ENCODE measurements at regions not wholly inside any gene's neighbourhood (a gene's known extent, or its start where the extent isn't known, plus 50 kb on each side); places are given as distances from the start of the nearest gene placed in this dataset.
A peak's percentile ranks its signal among the peaks of the same experiment; 100 is the strongest.

DNA sequence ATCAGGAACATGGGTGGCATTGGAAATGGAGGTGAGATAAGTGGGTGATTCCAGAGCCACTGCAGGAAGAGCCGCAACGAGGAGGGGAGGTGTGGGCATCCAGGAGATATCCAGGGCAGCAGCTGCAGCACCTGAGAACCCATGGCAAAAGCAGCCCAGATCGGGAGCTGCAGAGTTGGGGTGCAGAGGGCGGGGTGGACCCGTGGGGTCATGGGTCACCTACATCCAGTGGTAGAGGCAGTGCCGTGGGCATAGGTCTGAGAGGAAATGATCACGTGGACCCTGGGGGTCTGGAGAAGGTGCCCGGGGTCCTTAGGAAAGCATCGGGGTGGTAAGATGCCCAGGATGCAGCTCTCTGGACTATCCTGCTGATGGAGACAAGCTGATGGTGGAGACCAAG is 530.0 kb downstream of the GLRX3 start:
- no peaks in the 10 kb centered on the region for H3K36me3 ChIP-seq
- H3K27ac ChIP-seq: no peak overlapping the region
- H3K4me1 ChIP-seq: no peaks in the 10 kb centered on the region
- no peaks in the 10 kb centered on the region for H3K27me3 ChIP-seq
- DNase-seq: no peak
- no peak for TF ChIP-seq POLR2A (IDR thresholded peaks at IDR 0.05)
- no peak for ATAC-seq (ENCODE audit: low FRiP score in 2 of 2)
- H3K4me3 ChIP-seq: no peak overlapping the region
- H3K9me3 ChIP-seq: no peaks in the 10 kb centered on the region
- 86 to 97% methylated on average over 9 of the region's 9 CpGs for WGBS, 2 donors

DNA sequence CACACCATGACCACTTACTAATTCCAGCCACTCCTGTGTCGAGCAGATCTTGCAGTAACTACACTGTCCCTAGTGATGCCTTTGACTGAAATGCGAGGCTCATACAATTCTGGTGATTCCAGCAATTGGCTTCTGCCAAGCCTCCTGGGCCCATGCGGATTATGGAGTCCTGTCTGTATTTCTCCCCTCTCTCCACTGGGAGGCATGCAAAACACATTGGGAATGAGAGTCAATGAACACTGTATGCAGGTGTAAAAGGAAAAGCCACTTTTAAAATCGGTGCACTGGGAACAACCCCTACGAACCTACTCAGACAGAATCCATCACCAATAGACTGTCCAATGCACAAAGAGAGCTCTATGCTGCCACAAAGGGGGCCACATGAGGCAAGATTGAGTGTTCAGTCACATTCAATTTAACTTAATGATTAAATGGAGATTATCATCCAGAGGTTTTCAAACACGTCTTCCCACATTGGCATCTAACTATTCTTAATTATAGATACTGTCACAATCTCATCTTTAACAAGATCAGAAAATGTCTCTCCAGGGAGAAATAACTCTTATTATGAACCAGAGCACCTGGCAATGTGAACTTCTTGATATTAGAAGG is 550.6 kb downstream of the GLRX3 start:
- Histone ChIP-seq H3K27me3 (no peaks in the 10 kb centered on the region), H3K36me3 (no peaks in the 10 kb centered on the region), H3K27ac (no peak overlapping the region), H3K4me1 (no peaks in the 10 kb centered on the region), H3K9me3 (peaks cover 0 to 13% (median 0%) of the 10 kb centered on the region in 4 donors), H3K4me3 (no peak overlapping the region)
- WGBS, 2 donors: 31 to 40% methylated on average over 6 of the region's 6 CpGs
- DNase-seq (no peak), ATAC-seq (ENCODE audit: low FRiP score in 2 of 2) (no peak)
- no peak for TF ChIP-seq EP300 (IDR thresholded peaks at IDR 0.05)
- TF ChIP-seq, protein P1, sequence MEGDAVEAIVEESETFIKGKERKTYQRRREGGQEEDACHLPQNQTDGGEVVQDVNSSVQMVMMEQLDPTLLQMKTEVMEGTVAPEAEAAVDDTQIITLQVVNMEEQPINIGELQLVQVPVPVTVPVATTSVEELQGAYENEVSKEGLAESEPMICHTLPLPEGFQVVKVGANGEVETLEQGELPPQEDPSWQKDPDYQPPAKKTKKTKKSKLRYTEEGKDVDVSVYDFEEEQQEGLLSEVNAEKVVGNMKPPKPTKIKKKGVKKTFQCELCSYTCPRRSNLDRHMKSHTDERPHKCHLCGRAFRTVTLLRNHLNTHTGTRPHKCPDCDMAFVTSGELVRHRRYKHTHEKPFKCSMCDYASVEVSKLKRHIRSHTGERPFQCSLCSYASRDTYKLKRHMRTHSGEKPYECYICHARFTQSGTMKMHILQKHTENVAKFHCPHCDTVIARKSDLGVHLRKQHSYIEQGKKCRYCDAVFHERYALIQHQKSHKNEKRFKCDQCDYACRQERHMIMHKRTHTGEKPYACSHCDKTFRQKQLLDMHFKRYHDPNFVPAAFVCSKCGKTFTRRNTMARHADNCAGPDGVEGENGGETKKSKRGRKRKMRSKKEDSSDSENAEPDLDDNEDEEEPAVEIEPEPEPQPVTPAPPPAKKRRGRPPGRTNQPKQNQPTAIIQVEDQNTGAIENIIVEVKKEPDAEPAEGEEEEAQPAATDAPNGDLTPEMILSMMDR (IDR thresholded peaks at IDR 0.05): peak in 3 of 6 experiments; percentile 13 to 31 (median 20)

DNA sequence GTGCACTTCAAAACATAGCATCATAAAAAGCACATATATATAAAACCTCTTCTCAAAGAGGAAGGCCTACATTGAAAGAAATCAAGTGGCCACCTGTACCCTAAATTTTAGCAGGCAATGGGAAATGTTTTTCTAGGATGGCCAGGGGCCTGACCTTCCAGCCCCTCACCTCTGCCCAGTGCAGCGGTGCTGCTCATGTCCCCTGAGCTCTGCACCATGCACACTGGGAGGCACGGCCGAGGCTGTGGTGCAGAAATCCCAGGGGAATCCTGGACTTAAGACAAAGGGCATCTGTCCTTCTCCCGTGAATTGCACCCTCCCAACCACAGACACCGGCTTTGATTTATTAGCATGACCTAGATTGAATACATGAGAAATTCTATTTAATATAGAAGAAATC is 551.4 kb downstream of the GLRX3 start:
- 75 to 94% methylated on average over 5 of the region's 5 CpGs for WGBS, 2 donors
- TF ChIP-seq EP300 (IDR thresholded peaks at IDR 0.05) (no peak), POLR2A (IDR thresholded peaks at IDR 0.05) (no peak), POLR2AphosphoS5 (IDR thresholded peaks at IDR 0.05) (no peak)
- TF ChIP-seq, protein P1 (IDR thresholded peaks at IDR 0.05): no peak
- Histone ChIP-seq H3K27ac (no peak overlapping the region), H3K9me3 (peaks cover 0 to 11% (median 0%) of the 10 kb centered on the region in 4 donors), H3K4me3 (no peak overlapping the region), H3K4me1 (no peaks in the 10 kb centered on the region), H3K27me3 (no peaks in the 10 kb centered on the region), H3K36me3 (no peaks in the 10 kb centered on the region)
- DNase-seq (no peak), ATAC-seq (ENCODE audit: low FRiP score in 2 of 2) (no peak)

DNA sequence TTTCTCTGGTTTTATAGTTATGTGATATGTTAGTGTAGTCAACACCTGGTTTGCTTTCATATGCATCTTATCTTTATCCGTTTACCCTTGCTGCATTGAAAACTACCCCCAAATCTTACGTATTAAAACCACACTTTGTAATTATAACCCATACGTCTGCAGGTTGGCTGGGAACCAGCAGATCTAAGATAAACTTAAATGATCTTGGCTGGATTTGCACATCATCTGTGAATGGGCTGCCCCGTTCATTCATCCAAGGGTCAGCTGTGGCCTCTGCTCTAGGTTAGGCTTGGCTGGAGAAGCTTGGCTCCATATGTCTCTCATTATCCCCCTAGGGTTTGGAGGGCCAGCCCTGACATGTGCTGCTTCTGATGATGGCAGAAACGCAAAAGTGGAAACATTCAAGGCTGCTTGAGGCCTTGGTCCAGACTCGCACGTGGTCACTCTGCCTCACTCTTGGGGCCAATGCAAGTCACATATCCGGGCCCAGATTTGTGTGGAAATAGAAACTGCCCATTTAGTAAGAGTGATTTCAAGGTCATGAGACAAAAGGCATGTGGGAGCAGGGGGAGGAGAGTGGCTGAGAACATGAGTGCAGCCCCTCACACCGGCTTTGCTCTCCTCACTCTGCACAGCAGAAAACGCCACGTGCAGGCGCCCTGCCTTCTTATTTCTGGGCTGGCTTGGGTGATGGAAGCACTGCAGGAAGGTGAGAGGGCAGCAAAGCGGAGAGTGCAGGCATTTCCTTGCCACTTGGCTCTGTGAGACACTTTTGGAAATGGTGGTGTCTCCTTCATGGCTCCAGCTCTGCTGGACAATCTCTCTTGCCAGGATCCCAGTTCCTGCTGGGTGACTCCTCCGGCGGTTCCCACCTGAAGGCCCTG is 553.8 kb downstream of the GLRX3 start:
- WGBS, 2 donors: 72 to 78% methylated on average over 14 to 15 of the region's 15 CpGs
- ATAC-seq (ENCODE audit: low FRiP score in 2 of 2): no peak

DNA sequence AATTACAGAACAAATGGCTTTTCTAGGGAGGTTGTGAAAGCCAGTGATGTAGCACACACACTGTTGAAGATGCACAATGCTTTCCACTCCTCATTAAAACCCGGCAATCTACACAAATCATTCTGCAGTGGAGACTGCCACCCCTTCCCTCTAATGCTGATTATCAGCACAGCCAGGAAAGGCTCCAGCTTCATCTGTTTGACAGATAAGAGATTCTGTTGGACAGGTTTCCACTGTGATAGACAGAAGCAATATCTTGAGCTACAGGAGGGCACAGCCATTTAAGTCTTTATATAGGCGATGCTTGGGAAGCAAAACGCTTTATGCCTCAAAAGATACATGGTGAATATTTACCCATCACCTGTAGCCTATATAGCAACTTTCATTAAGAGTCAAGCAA is 555.6 kb downstream of the GLRX3 start:
- no peaks in the 10 kb centered on the region for H3K27me3 ChIP-seq
- no peaks in the 10 kb centered on the region for H3K4me1 ChIP-seq
- no peaks in the 10 kb centered on the region for H3K36me3 ChIP-seq
- no peak overlapping the region for H3K27ac ChIP-seq
- H3K9me3 ChIP-seq: no peaks in the 10 kb centered on the region
- 56 to 64% methylated on average over 3 of the region's 3 CpGs for WGBS, 2 donors
- ATAC-seq (ENCODE audit: low FRiP score in 2 of 2) (no peak), DNase-seq (no peak)
- H3K4me3 ChIP-seq: no peak overlapping the region
- TF ChIP-seq, protein P1 (IDR thresholded peaks at IDR 0.05): no peak
- TF ChIP-seq EP300 (IDR thresholded peaks at IDR 0.05) (no peak), POLR2AphosphoS5 (IDR thresholded peaks at IDR 0.05) (no peak), POLR2A (IDR thresholded peaks at IDR 0.05) (no peak)

More for the DNA sequence above, 553.8 kb downstream of the GLRX3 start:
- no peak overlapping the region for H3K27ac ChIP-seq
- TF ChIP-seq, protein P1 (IDR thresholded peaks at IDR 0.05): no peak
- TF ChIP-seq POLR2A (IDR thresholded peaks at IDR 0.05): no peak
- TF ChIP-seq POLR2AphosphoS5 (IDR thresholded peaks at IDR 0.05): no peak
- no peak overlapping the region for H3K4me3 ChIP-seq
- H3K4me1 ChIP-seq: no peaks in the 10 kb centered on the region
- no peak for DNase-seq
- H3K27me3 ChIP-seq: no peaks in the 10 kb centered on the region
- H3K9me3 ChIP-seq: peaks cover 0 to 2% (median 0%) of the 10 kb centered on the region in 4 donors
- no peaks in the 10 kb centered on the region for H3K36me3 ChIP-seq
